ENCODE measurements at regions not wholly inside any gene's neighbourhood (a gene's known extent, or its start where the extent isn't known, plus 50 kb on each side); places are given as distances from the start of the nearest gene placed in this dataset.

- TF ChIP-seq CTCF (IDR thresholded peaks at IDR 0.05), result no peak
- TF ChIP-seq MXI1 (IDR thresholded peaks at IDR 0.05; ENCODE audit: low read depth, low read length), result no peak
- TF ChIP-seq FOXJ3 (CRISPR knock-in tag; IDR thresholded peaks at IDR 0.05), result no peak
- TF ChIP-seq EP300 (IDR thresholded peaks at IDR 0.05; ENCODE audit: borderline replicate concordance in 1 of 2, low read depth in 1 of 2, low read length in 1 of 2), result no peak
- TF ChIP-seq ZBTB33 (IDR thresholded peaks at IDR 0.05; ENCODE audit: borderline replicate concordance, low read depth), result no peak
- no peak for TF ChIP-seq RAD21 (IDR thresholded peaks at IDR 0.05; ENCODE audit: low read length)
- TF ChIP-seq EZH2phosphoT487 (IDR thresholded peaks at IDR 0.05; ENCODE audit: borderline replicate concordance, low read depth), result no peak
- TF ChIP-seq REST (IDR thresholded peaks at IDR 0.05; ENCODE audit: low read depth, low read length), result no peak
- TF ChIP-seq JUND (IDR thresholded peaks at IDR 0.05), result no peak
- TF ChIP-seq FOXM1 (IDR thresholded peaks at IDR 0.05; ENCODE audit: low read depth), result no peak
- no peak for TF ChIP-seq TAF1 (IDR thresholded peaks at IDR 0.05; ENCODE audit: borderline replicate concordance, low read depth, low read length)
- TF ChIP-seq TEAD4 (IDR thresholded peaks at IDR 0.05; ENCODE audit: borderline replicate concordance, insufficient read depth), result no peak
- TF ChIP-seq CHD2 (IDR thresholded peaks at IDR 0.05; ENCODE audit: low read length, partially characterized antibody), result no peak
These were observed 102.1 kb downstream of the ASB7 start for GRCh38 chr15:100704281-100705055.
